Naive thymus-derived CD8-positive, alpha-beta T cell (primary cell): ENCODE measurements at regions not wholly inside any gene's neighbourhood (a gene's known extent, or its start where the extent isn't known, plus 50 kb on each side); places are given as distances from the start of the nearest gene placed in this dataset.

Experiments
- ATAC-seq, 2 donors: fragments of 150-1000 bp; cut with Tn5 transposase in 1 of 2; sonication (Bioruptor Pico), chemical (Tn5 transposase) in 1 of 2; 1 replicate in 1 of 2; 2 replicates in 1 of 2; pipeline ENCODE4 v1.10.0; 2021; ENCODE audit warnings: mild to moderate bottlenecking in 2 of 2, moderate library complexity in 2 of 2
- POLR2A ChIA-PET: fragments of 350-600 bp; sonication (Branson Sonifier 250); formaldehyde crosslinking; loops from one replicate; lab custom pipeline; 2021; ENCODE audit warnings: antibody characterized with exemption; lab: Charles Lee
- DNase-seq, 10 donors: peaks; one replicate each; pipeline versions ENCODE4 v3.0.0 to v3.0.0-alpha.2; 2020 to 2022
- H3K27ac Mint-ChIP-seq, 10 donors: one replicate each; pipeline ENCODE4 v1.8.0; 2020 to 2022; ENCODE audit warnings: mild to moderate bottlenecking in 10 of 10, mixed read lengths in 10 of 10, moderate library complexity in 4 of 10, inconsistent platforms in 1 of 10
- H3K27me3 Mint-ChIP-seq, 5 donors: one replicate each; pipeline ENCODE4 v1.8.0; 2021 to 2022; ENCODE audit warnings: mixed read lengths in 5 of 5
- H3K36me3 Mint-ChIP-seq, 3 donors: one replicate each; pipeline ENCODE4 v1.8.0; 2020 to 2022; ENCODE audit warnings: mixed read lengths in 3 of 3, mild to moderate bottlenecking in 2 of 3, inconsistent platforms in 1 of 3
- H3K4me1 Mint-ChIP-seq, 4 donors: one replicate each; pipeline ENCODE4 v1.8.0; 2021 to 2022; ENCODE audit warnings: mixed read lengths in 4 of 4
- H3K4me3 Mint-ChIP-seq, 10 donors: one replicate each; pipeline ENCODE4 v1.8.0; 2020 to 2022; ENCODE audit warnings: mild to moderate bottlenecking in 10 of 10, mixed read lengths in 10 of 10, moderate library complexity in 6 of 10, inconsistent platforms in 1 of 10
- H3K9me3 Mint-ChIP-seq, 9 donors: one replicate each; pipeline ENCODE4 v1.8.0; 2020 to 2022; ENCODE audit warnings: mixed read lengths in 9 of 9, mild to moderate bottlenecking in 3 of 9, inconsistent platforms in 1 of 9, moderate library complexity in 1 of 9

DNA sequence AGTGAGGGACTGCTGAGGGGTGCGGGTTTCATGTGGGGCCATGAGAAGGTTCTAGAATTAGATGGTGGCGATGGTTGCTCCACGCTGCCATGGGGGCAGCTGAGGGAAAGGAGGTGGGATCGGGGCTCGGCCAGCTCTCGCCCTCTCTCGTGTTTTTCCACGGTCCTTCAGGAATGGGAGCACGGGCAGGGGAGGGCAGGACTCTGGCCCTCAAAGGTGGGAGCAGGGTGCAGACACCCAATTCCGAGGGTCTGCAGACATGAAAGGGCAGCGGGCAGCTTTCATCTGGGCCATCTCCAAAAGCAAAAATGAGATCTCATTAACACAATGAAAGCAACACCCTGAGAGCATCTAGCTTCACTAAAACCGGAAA lies 53.4 kb upstream of the SALL3 start:
- POLR2A ChIA-PET, result no interaction called here
- H3K27ac Mint-ChIP-seq, result no peak overlapping the region
- ATAC-seq (no peak), DNase-seq (no peak)
- H3K4me1 Mint-ChIP-seq, result no peaks in the 10 kb centered on the region
- no peak overlapping the region for H3K4me3 Mint-ChIP-seq
- no peaks in the 10 kb centered on the region for H3K36me3 Mint-ChIP-seq
- H3K27me3 Mint-ChIP-seq, result no peaks in the 10 kb centered on the region
- no peaks in the 10 kb centered on the region for H3K9me3 Mint-ChIP-seq

DNA sequence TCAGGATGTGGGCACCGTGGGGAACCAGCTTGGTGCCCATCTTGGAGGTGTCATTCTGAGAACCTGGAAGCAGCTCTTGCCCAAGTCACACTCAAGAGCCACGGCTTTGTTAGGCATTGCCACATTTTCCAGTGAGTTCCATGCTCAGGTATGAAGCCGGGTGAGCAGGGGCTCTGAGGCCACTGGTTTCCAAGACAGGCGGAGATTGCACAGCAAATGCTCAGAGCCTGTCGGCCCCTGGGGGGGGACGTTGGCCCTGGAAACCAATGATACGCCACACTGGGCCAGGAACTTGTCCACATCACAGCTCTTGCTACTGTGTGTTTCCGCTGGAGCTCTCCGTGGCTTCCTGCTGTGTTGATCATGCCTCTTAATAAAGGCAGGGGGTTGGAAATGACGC lies 52.5 kb upstream of the SALL3 start:
- POLR2A ChIA-PET, result no interaction called here
- Mint-ChIP-seq H3K9me3 (no peaks in the 10 kb centered on the region), H3K27ac (no peak overlapping the region), H3K27me3 (no peaks in the 10 kb centered on the region), H3K36me3 (no peaks in the 10 kb centered on the region), H3K4me3 (no peak overlapping the region), H3K4me1 (no peaks in the 10 kb centered on the region)
- DNase-seq, result no peak
- ATAC-seq, result no peak

DNA sequence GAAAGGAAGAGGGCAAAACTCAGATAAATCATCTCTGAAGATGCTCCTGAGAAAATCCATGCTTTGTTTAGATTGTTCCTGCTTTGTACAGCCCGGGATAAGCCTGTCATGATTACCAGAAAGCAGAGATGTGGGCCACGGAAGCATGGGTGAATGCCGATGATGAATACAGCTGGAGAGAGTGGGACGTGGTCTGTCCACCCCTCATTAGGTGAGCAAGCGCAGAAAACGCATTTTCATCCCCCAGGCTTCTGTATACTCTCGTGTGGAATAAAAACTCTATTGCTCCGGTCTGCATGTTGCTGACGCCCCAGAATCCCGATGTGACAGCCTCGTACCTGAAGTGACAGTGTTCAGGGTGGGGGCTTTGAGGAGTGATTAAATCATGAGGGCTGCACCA lies 52.0 kb upstream of the SALL3 start:
- DNase-seq (no peak), ATAC-seq (no peak)
- Mint-ChIP-seq H3K4me1 (no peaks in the 10 kb centered on the region), H3K4me3 (no peak overlapping the region), H3K27ac (no peak overlapping the region), H3K9me3 (no peaks in the 10 kb centered on the region), H3K27me3 (no peaks in the 10 kb centered on the region), H3K36me3 (no peaks in the 10 kb centered on the region)
- POLR2A ChIA-PET, result no interaction called here

GRCh38 chr18:78928076-78928475 lies 51.5 kb upstream of the SALL3 start:
- Mint-ChIP-seq H3K9me3 (no peaks in the 10 kb centered on the region), H3K36me3 (no peaks in the 10 kb centered on the region), H3K27ac (no peak overlapping the region), H3K4me1 (no peaks in the 10 kb centered on the region), H3K27me3 (no peaks in the 10 kb centered on the region), H3K4me3 (no peak overlapping the region)
- no peak for DNase-seq
- POLR2A ChIA-PET, result no interaction called here
- no peak for ATAC-seq

DNA sequence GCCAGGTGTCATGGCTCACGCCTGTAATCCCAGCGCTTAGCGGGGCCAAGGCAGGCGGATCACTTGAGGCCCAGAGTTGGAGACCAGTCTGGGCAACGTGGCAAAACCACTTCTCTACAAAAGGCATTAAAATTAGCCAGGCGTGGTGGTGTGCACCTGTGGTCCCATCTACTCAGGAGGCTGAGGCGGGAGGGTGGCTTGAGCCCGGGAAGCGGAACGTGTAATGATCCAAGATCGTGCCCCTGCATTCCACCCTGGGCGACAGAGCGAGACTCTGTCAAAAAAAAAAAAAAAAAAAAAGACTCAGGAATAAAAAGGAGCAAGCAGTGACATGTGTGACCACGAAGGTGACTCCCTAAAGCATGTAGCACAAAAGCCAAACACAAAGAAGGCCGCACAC lies 50.1 kb upstream of the SALL3 start:
- ATAC-seq, result no peak
- H3K27ac Mint-ChIP-seq, result no peak overlapping the region

More for the DNA sequence above, 50.1 kb upstream of the SALL3 start:
- Mint-ChIP-seq H3K4me1 (no peaks in the 10 kb centered on the region), H3K9me3 (no peaks in the 10 kb centered on the region), H3K36me3 (no peaks in the 10 kb centered on the region), H3K4me3 (no peak overlapping the region), H3K27me3 (peaks cover 0 to 10% (median 0%) of the 10 kb centered on the region in 5 donors)
- DNase-seq, result no peak
- POLR2A ChIA-PET, result no interaction called here
